GM12878 (cell line): ENCODE measurements at regions not wholly inside any gene's neighbourhood (a gene's known extent, or its start where the extent isn't known, plus 50 kb on each side); places are given as distances from the start of the nearest gene placed in this dataset.

Experiments used
- ATAC-seq: fragments of 200-7000 bp; cut with Tn5 transposase; 3 replicates; pipeline ENCODE4 v1.9.1; 2020; ENCODE audit warnings: mild to moderate bottlenecking, moderate library complexity
- BruUV-seq: library from RNA; stranded (reverse); fragments of 400-500 nt; replicated peaks from 2 replicates; lab custom pipeline; 2021; lab: Mats Ljungman, UMichigan
- CTCF ChIA-PET: fragments of 300-600 bp; sonication (Branson Sonifier 250); formaldehyde crosslinking; extraction: SDS; loops from one replicate; lab custom pipeline; 2021; ENCODE audit warnings: inconsistent platforms; lab: Yijun Ruan, JAX
- POLR2A ChIA-PET: fragments of 350-600 bp; formaldehyde crosslinking; extraction: SDS; loops from one replicate; lab custom pipeline; 2021; ENCODE audit warnings: inconsistent platforms; lab: Charles Lee
- RAD21 ChIA-PET: fragments of 300-600 bp; sonication (Branson Sonifier 250); formaldehyde crosslinking; loops from one replicate; lab custom pipeline; 2023; ENCODE audit warnings: antibody characterized with exemption; ENCODE audit not compliant: unreplicated experiment; lab: Charles Lee
- SMC1A ChIA-PET: fragments of 300-600 bp; sonication (Branson Sonifier 250); formaldehyde crosslinking; loops from one replicate; lab custom pipeline; 2023; ENCODE audit not compliant: unreplicated experiment, uncharacterized antibody; lab: Charles Lee
- DNase-seq: peaks from one replicate; pipeline ENCODE4 v3.0.0-alpha.2; 2011; ENCODE audit warnings: low read depth, low spot score
- FAIRE-seq: peaks from 3 replicates; lab custom pipeline; 2011; peaks lifted over from hg19 to GRCh38; lab: Jason Lieb, UNC
- H2AFZ ChIP-seq: 2 replicates; pipeline ENCODE4 v1.6.0; 2011; ENCODE audit warnings: low read depth, low read length, control low read depth; ENCODE audit not compliant: control insufficient read depth
- H3K27ac ChIP-seq: 2 replicates; pipeline ENCODE4 v1.5.1; 2011; ENCODE audit warnings: control low read depth; ENCODE audit not compliant: control insufficient read depth, insufficient read depth
- H3K27me3 ChIP-seq, 2 experiments: replicated peaks in 1 of 2; 2 replicates each; pipeline versions ENCODE4 v1.6.0 to v1.6.1; 2011; ENCODE audit warnings: low read length in 1 of 2; ENCODE audit not compliant: control insufficient read depth in 2 of 2, insufficient read depth in 2 of 2
- H3K36me3 ChIP-seq, 2 experiments: 2 replicates each; pipeline ENCODE4 v1.5.1; 2011; ENCODE audit warnings: low read length in 1 of 2; ENCODE audit not compliant: control insufficient read depth in 2 of 2, insufficient read depth in 2 of 2
- H3K4me1 ChIP-seq: 2 replicates; pipeline ENCODE4 v1.6.1; 2011; ENCODE audit warnings: mild to moderate bottlenecking, low read length, moderate library complexity, mixed read lengths; ENCODE audit not compliant: control insufficient read depth, insufficient read depth
- H3K4me2 ChIP-seq: 2 replicates; pipeline ENCODE4 v1.6.0; 2011; ENCODE audit warnings: control low read depth; ENCODE audit not compliant: control insufficient read depth, insufficient read depth
- H3K4me3 ChIP-seq: fragments of 200-600 bp; sonication (generic); 2 replicates; pipeline ENCODE4 v1.5.1; 2016
- H3K79me2 ChIP-seq: 2 replicates; pipeline ENCODE4 v1.6.0; 2011; ENCODE audit warnings: low read length; ENCODE audit not compliant: control insufficient read depth, insufficient read depth
- H3K9ac ChIP-seq: 2 replicates; pipeline ENCODE4 v1.8.0; 2011; ENCODE audit warnings: low read length, control low read depth, mixed read lengths; ENCODE audit not compliant: control insufficient read depth, insufficient read depth
- H3K9me3 ChIP-seq: replicated peaks from 3 replicates; pipeline ENCODE4 v1.5.1; 2011; ENCODE audit warnings: mild to moderate bottlenecking, low read length; ENCODE audit not compliant: control insufficient read depth, insufficient read depth
- H4K20me1 ChIP-seq: 2 replicates; pipeline ENCODE4 v1.6.0; 2011; ENCODE audit not compliant: control insufficient read depth, insufficient read depth
- BCL11A ChIP-seq: IDR thresholded peaks from 2 replicates; pipeline ENCODE4 v1.6.1; 2011; ENCODE audit warnings: low read depth, low read length
- CHD1 ChIP-seq: IDR thresholded peaks from 2 replicates; pipeline ENCODE4 v1.6.1; 2012; ENCODE audit warnings: low read depth, low read length, improper control_type of control experiment
- JUNB ChIP-seq: IDR thresholded peaks from 2 replicates; pipeline ENCODE4 v1.6.1; 2016; ENCODE audit warnings: antibody characterized with exemption, mild to moderate bottlenecking
- NBN ChIP-seq: fragments of 450-650 bp; IDR thresholded peaks from 2 replicates; pipeline ENCODE4 v1.6.1; 2016
- NFYB ChIP-seq: IDR thresholded peaks from 2 replicates; pipeline ENCODE4 v1.6.1; 2011; ENCODE audit warnings: low read depth, mild to moderate bottlenecking, low read length, improper control_type of control experiment, moderate library complexity; ENCODE audit not compliant: insufficient read depth
- RUNX3 ChIP-seq: IDR thresholded peaks from 2 replicates; pipeline ENCODE4 v1.6.1; 2012; ENCODE audit warnings: low read length, inconsistent platforms
- SMC3 ChIP-seq: IDR thresholded peaks from 2 replicates; pipeline ENCODE4 v1.6.1; 2011; ENCODE audit warnings: low read length, improper control_type of control experiment, borderline replicate concordance
- SREBF2 ChIP-seq: IDR thresholded peaks from 2 replicates; pipeline ENCODE4 v1.6.1; 2012; ENCODE audit warnings: mild to moderate bottlenecking, low read length
- STAT3 ChIP-seq: IDR thresholded peaks from 2 replicates; pipeline ENCODE4 v1.6.1; 2011; ENCODE audit warnings: low read depth, low read length, improper control_type of control experiment
- YBX1 ChIP-seq: fragments of 450-650 bp; IDR thresholded peaks from 2 replicates; pipeline ENCODE4 v1.6.1; 2016; ENCODE audit warnings: antibody characterized with exemption
- ZNF274 ChIP-seq: IDR thresholded peaks from one replicate; pipeline ENCODE4 v1.8.0; 2011; ENCODE audit not compliant: insufficient read length, insufficient read depth
- ZSCAN29 ChIP-seq: fragments of 450-650 bp; IDR thresholded peaks from 2 replicates; pipeline ENCODE4 v1.6.1; 2017; ENCODE audit warnings: mild to moderate bottlenecking, moderate library complexity
- WGBS: methylation state at CpG from one replicate; pipeline ENCODE4 v1.1.6; 2016; ENCODE audit warnings: low lambda C conversion rate; ENCODE audit not compliant: insufficient replicate concordance, insufficient coverage; ENCODE audit errors: missing lambda C conversion rate; 5-methylcytosine and 5-hydroxymethylcytosine counted together
- in situ Hi-C: fragments of 300-500 bp; cut with MboI; formaldehyde crosslinking; loops from 9 replicates; pipeline ENCODE4 v1.14.3; 2018; ENCODE audit warnings: mixed read lengths
- intact Hi-C: fragments of 100-400 bp; cut with micrococcal nuclease; formaldehyde crosslinking; loops from one replicate; pipeline ENCODE4 v1.14.2; 2022; ENCODE audit not compliant: unreplicated experiment
- TF ChIP-seq, protein P1 (sequence below): fragments of 450-650 bp; IDR thresholded peaks from 2 replicates; pipeline ENCODE4 v1.6.1; 2017; ENCODE audit warnings: mild to moderate bottlenecking, low read depth, inconsistent platforms; ENCODE audit not compliant: poor library complexity, severe bottlenecking
- TF ChIP-seq, protein P2 (sequence below): fragments of 450-650 bp; IDR thresholded peaks from 2 replicates; pipeline ENCODE4 v1.6.1; 2016; ENCODE audit warnings: mild to moderate bottlenecking
- TF ChIP-seq, protein P3 (sequence below): fragments of 450-650 bp; IDR thresholded peaks from 2 replicates; pipeline ENCODE4 v1.6.1; 2018; ENCODE audit warnings: mild to moderate bottlenecking, low read depth, moderate library complexity; ENCODE audit not compliant: partially characterized antibody

DNA sequence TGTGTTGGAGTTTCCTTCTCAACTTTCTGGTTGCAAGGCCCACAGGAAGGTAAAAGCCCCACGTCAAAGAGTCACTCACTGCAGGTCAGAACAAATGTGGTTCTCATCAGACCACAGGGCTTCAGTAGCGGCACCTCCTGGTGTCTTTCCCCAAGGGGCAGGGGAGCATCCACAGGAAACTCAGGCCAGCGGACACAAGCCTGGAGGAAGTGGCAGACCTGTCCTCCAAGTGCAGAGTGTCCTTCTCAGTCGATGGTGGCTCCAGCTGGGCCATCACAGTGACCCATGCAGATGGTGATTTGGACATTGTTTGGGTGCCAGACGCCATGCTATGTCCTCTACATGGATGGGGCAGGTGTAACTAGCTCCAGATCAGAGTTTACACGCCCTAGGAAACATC is 84.9 kb downstream of the ACKR3 start:
- FAIRE-seq: no peak
- Histone ChIP-seq H3K36me3 (no peaks in the 10 kb centered on the region), H3K4me2 (no peak overlapping the region), H3K27me3 (no peaks in the 10 kb centered on the region; a peak in 1 of 4 replicates), H3K9me3 (no peaks in the 10 kb centered on the region), H2AFZ (no peak overlapping the region), H3K79me2 (no peaks in the 10 kb centered on the region), H3K9ac (no peak overlapping the region), H3K4me1 (no peaks in the 10 kb centered on the region), H3K4me3 (no peak overlapping the region), H4K20me1 (no peaks in the 10 kb centered on the region), H3K27ac (no peak overlapping the region)
- SMC1A ChIA-PET: no interaction called here
- RAD21 ChIA-PET: no interaction called here
- POLR2A ChIA-PET: no interaction called here
- DNase-seq: no peak
- no peak for ATAC-seq
- no TSS peak for BruUV-seq
- 11% methylated on average over 6 of the region's 6 CpGs for WGBS
- intact Hi-C loops (no loop called here), in situ Hi-C loops (no loop called here)
- TF ChIP-seq YBX1 (no peak), NFYB (no peak), SMC3 (no peak), JUNB (no peak), RUNX3 (no peak), SREBF2 (no peak), ZNF274 (no peak), CHD1 (no peak), NBN (no peak), ZSCAN29 (no peak), BCL11A (no peak), STAT3 (no peak)
- TF ChIP-seq, protein P1, sequence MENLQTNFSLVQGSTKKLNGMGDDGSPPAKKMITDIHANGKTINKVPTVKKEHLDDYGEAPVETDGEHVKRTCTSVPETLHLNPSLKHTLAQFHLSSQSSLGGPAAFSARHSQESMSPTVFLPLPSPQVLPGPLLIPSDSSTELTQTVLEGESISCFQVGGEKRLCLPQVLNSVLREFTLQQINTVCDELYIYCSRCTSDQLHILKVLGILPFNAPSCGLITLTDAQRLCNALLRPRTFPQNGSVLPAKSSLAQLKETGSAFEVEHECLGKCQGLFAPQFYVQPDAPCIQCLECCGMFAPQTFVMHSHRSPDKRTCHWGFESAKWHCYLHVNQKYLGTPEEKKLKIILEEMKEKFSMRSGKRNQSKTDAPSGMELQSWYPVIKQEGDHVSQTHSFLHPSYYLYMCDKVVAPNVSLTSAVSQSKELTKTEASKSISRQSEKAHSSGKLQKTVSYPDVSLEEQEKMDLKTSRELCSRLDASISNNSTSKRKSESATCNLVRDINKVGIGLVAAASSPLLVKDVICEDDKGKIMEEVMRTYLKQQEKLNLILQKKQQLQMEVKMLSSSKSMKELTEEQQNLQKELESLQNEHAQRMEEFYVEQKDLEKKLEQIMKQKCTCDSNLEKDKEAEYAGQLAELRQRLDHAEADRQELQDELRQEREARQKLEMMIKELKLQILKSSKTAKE: no peak
- TF ChIP-seq, protein P2, sequence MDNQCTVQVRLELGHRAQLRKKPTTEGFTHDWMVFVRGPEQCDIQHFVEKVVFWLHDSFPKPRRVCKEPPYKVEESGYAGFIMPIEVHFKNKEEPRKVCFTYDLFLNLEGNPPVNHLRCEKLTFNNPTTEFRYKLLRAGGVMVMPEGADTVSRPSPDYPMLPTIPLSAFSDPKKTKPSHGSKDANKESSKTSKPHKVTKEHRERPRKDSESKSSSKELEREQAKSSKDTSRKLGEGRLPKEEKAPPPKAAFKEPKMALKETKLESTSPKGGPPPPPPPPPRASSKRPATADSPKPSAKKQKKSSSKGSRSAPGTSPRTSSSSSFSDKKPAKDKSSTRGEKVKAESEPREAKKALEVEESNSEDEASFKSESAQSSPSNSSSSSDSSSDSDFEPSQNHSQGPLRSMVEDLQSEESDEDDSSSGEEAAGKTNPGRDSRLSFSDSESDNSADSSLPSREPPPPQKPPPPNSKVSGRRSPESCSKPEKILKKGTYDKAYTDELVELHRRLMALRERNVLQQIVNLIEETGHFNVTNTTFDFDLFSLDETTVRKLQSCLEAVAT: no peak
- TF ChIP-seq, protein P3, sequence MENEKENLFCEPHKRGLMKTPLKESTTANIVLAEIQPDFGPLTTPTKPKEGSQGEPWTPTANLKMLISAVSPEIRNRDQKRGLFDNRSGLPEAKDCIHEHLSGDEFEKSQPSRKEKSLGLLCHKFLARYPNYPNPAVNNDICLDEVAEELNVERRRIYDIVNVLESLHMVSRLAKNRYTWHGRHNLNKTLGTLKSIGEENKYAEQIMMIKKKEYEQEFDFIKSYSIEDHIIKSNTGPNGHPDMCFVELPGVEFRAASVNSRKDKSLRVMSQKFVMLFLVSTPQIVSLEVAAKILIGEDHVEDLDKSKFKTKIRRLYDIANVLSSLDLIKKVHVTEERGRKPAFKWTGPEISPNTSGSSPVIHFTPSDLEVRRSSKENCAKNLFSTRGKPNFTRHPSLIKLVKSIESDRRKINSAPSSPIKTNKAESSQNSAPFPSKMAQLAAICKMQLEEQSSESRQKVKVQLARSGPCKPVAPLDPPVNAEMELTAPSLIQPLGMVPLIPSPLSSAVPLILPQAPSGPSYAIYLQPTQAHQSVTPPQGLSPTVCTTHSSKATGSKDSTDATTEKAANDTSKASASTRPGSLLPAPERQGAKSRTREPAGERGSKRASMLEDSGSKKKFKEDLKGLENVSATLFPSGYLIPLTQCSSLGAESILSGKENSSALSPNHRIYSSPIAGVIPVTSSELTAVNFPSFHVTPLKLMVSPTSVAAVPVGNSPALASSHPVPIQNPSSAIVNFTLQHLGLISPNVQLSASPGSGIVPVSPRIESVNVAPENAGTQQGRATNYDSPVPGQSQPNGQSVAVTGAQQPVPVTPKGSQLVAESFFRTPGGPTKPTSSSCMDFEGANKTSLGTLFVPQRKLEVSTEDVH: no peak
- CTCF ChIA-PET: no interaction called here
